GM12878 (cell line): ENCODE measurements at regions not wholly inside any gene's neighbourhood (a gene's known extent, or its start where the extent isn't known, plus 50 kb on each side); places are given as distances from the start of the nearest gene placed in this dataset.

Experiments
- ATAC-seq: fragments of 200-7000 bp; cut with Tn5 transposase; 3 replicates; pipeline ENCODE4 v1.9.1; 2020; ENCODE audit warnings: mild to moderate bottlenecking, moderate library complexity
- BruUV-seq: library from RNA; stranded (reverse); fragments of 400-500 nt; replicated peaks from 2 replicates; lab custom pipeline; 2021; lab: Mats Ljungman, UMichigan
- CTCF ChIA-PET: fragments of 300-600 bp; sonication (Branson Sonifier 250); formaldehyde crosslinking; extraction: SDS; loops from one replicate; lab custom pipeline; 2021; ENCODE audit warnings: inconsistent platforms; lab: Yijun Ruan, JAX
- POLR2A ChIA-PET: fragments of 350-600 bp; formaldehyde crosslinking; extraction: SDS; loops from one replicate; lab custom pipeline; 2021; ENCODE audit warnings: inconsistent platforms; lab: Charles Lee
- RAD21 ChIA-PET: fragments of 300-600 bp; sonication (Branson Sonifier 250); formaldehyde crosslinking; loops from one replicate; lab custom pipeline; 2023; ENCODE audit warnings: antibody characterized with exemption; ENCODE audit not compliant: unreplicated experiment; lab: Charles Lee
- SMC1A ChIA-PET: fragments of 300-600 bp; sonication (Branson Sonifier 250); formaldehyde crosslinking; loops from one replicate; lab custom pipeline; 2023; ENCODE audit not compliant: unreplicated experiment, uncharacterized antibody; lab: Charles Lee
- DNase-seq: peaks from one replicate; pipeline ENCODE4 v3.0.0-alpha.2; 2011; ENCODE audit warnings: low read depth, low spot score
- FAIRE-seq: peaks from 3 replicates; lab custom pipeline; 2011; peaks lifted over from hg19 to GRCh38; lab: Jason Lieb, UNC
- H2AFZ ChIP-seq: 2 replicates; pipeline ENCODE4 v1.6.0; 2011; ENCODE audit warnings: low read depth, low read length, control low read depth; ENCODE audit not compliant: control insufficient read depth
- H3K27ac ChIP-seq: 2 replicates; pipeline ENCODE4 v1.5.1; 2011; ENCODE audit warnings: control low read depth; ENCODE audit not compliant: control insufficient read depth, insufficient read depth
- H3K27me3 ChIP-seq, 2 experiments: replicated peaks in 1 of 2; 2 replicates each; pipeline versions ENCODE4 v1.6.0 to v1.6.1; 2011; ENCODE audit warnings: low read length in 1 of 2; ENCODE audit not compliant: control insufficient read depth in 2 of 2, insufficient read depth in 2 of 2
- H3K36me3 ChIP-seq, 2 experiments: 2 replicates each; pipeline ENCODE4 v1.5.1; 2011; ENCODE audit warnings: low read length in 1 of 2; ENCODE audit not compliant: control insufficient read depth in 2 of 2, insufficient read depth in 2 of 2
- H3K4me1 ChIP-seq: 2 replicates; pipeline ENCODE4 v1.6.1; 2011; ENCODE audit warnings: mild to moderate bottlenecking, low read length, moderate library complexity, mixed read lengths; ENCODE audit not compliant: control insufficient read depth, insufficient read depth
- H3K4me2 ChIP-seq: 2 replicates; pipeline ENCODE4 v1.6.0; 2011; ENCODE audit warnings: control low read depth; ENCODE audit not compliant: control insufficient read depth, insufficient read depth
- H3K4me3 ChIP-seq: fragments of 200-600 bp; sonication (generic); 2 replicates; pipeline ENCODE4 v1.5.1; 2016
- H3K79me2 ChIP-seq: 2 replicates; pipeline ENCODE4 v1.6.0; 2011; ENCODE audit warnings: low read length; ENCODE audit not compliant: control insufficient read depth, insufficient read depth
- H3K9ac ChIP-seq: 2 replicates; pipeline ENCODE4 v1.8.0; 2011; ENCODE audit warnings: low read length, control low read depth, mixed read lengths; ENCODE audit not compliant: control insufficient read depth, insufficient read depth
- H3K9me3 ChIP-seq: replicated peaks from 3 replicates; pipeline ENCODE4 v1.5.1; 2011; ENCODE audit warnings: mild to moderate bottlenecking, low read length; ENCODE audit not compliant: control insufficient read depth, insufficient read depth
- H4K20me1 ChIP-seq: 2 replicates; pipeline ENCODE4 v1.6.0; 2011; ENCODE audit not compliant: control insufficient read depth, insufficient read depth
- BCLAF1 ChIP-seq: fragments of 450-650 bp; IDR thresholded peaks from 2 replicates; pipeline ENCODE4 v1.6.1; 2017; ENCODE audit warnings: antibody characterized with exemption, mild to moderate bottlenecking, moderate library complexity
- BHLHE40 ChIP-seq, 2 experiments: fragments of 450-650 bp in 1 of 2; IDR thresholded peaks; 2 replicates each; pipeline ENCODE4 v1.6.1; 2011 to 2017; ENCODE audit warnings: low read depth in 2 of 2, borderline replicate concordance in 1 of 2, improper control_type of control experiment in 1 of 2, low read length in 1 of 2, mild to moderate bottlenecking in 1 of 2
- ETV6 ChIP-seq, 2 experiments: fragments of 450-650 bp in 1 of 2; IDR thresholded peaks in 1 of 2; conservative IDR thresholded peaks in 1 of 2; 2 replicates each; pipeline ENCODE4 v1.6.1; 2014; ENCODE audit warnings: antibody characterized with exemption in 1 of 2, borderline replicate concordance in 1 of 2, low read depth in 1 of 2, mild to moderate bottlenecking in 1 of 2, moderate library complexity in 1 of 2
- FOXM1 ChIP-seq: IDR thresholded peaks from 2 replicates; pipeline ENCODE4 v1.6.1; 2012; ENCODE audit warnings: low read depth, mild to moderate bottlenecking, inconsistent platforms, low read length, moderate library complexity
- IRF4 ChIP-seq: IDR thresholded peaks from 2 replicates; pipeline ENCODE4 v1.6.1; 2011; ENCODE audit warnings: low read depth, low read length
- KAT2A ChIP-seq: conservative IDR thresholded peaks from 2 replicates; pipeline ENCODE4 v1.6.1; 2011; ENCODE audit warnings: low read depth, low read length; ENCODE audit not compliant: control insufficient read depth
- KDM1A ChIP-seq: fragments of 200-600 bp; sonication (generic); IDR thresholded peaks from 2 replicates; pipeline ENCODE4 v1.6.1; 2016; ENCODE audit warnings: borderline replicate concordance
- NFYB ChIP-seq: IDR thresholded peaks from 2 replicates; pipeline ENCODE4 v1.6.1; 2011; ENCODE audit warnings: low read depth, mild to moderate bottlenecking, low read length, improper control_type of control experiment, moderate library complexity; ENCODE audit not compliant: insufficient read depth
- NRF1 ChIP-seq: conservative IDR thresholded peaks from 2 replicates; pipeline ENCODE4 v1.6.1; 2011; ENCODE audit warnings: mild to moderate bottlenecking, low read depth, low read length, improper control_type of control experiment
- RAD21 ChIP-seq: IDR thresholded peaks from 2 replicates; pipeline ENCODE4 v1.6.1; 2011; ENCODE audit warnings: mild to moderate bottlenecking, low read depth, low read length, moderate library complexity; ENCODE audit not compliant: insufficient read depth
- RBBP5 ChIP-seq: fragments of 200-600 bp; sonication (generic); conservative IDR thresholded peaks from 2 replicates; pipeline ENCODE4 v1.6.1; 2016
- SIN3A ChIP-seq: IDR thresholded peaks from 2 replicates; pipeline ENCODE4 v1.6.1; 2012; ENCODE audit warnings: low read depth, low read length, improper control_type of control experiment
- SMC3 ChIP-seq: IDR thresholded peaks from 2 replicates; pipeline ENCODE4 v1.6.1; 2011; ENCODE audit warnings: low read length, improper control_type of control experiment, borderline replicate concordance
- STAT3 ChIP-seq: IDR thresholded peaks from 2 replicates; pipeline ENCODE4 v1.6.1; 2011; ENCODE audit warnings: low read depth, low read length, improper control_type of control experiment
- TCF7 ChIP-seq: IDR thresholded peaks from 2 replicates; pipeline ENCODE4 v1.6.1; 2014; ENCODE audit warnings: antibody characterized with exemption, borderline replicate concordance
- ZNF24 ChIP-seq: fragments of 450-650 bp; IDR thresholded peaks from 2 replicates; pipeline ENCODE4 v1.6.1; 2017; ENCODE audit warnings: antibody characterized with exemption, mild to moderate bottlenecking
- WGBS: methylation state at CpG from one replicate; pipeline ENCODE4 v1.1.6; 2016; ENCODE audit warnings: low lambda C conversion rate; ENCODE audit not compliant: insufficient replicate concordance, insufficient coverage; ENCODE audit errors: missing lambda C conversion rate; 5-methylcytosine and 5-hydroxymethylcytosine counted together
- in situ Hi-C: fragments of 300-500 bp; cut with MboI; formaldehyde crosslinking; loops from 9 replicates; pipeline ENCODE4 v1.14.3; 2018; ENCODE audit warnings: mixed read lengths
- intact Hi-C: fragments of 100-400 bp; cut with micrococcal nuclease; formaldehyde crosslinking; loops from one replicate; pipeline ENCODE4 v1.14.2; 2022; ENCODE audit not compliant: unreplicated experiment

- DNase-seq (no peak), ATAC-seq (no peak), FAIRE-seq (no peak)
- no peaks in the 10 kb centered on the region; a peak in 3 of 4 replicates for H3K27me3 ChIP-seq
- H3K9me3 ChIP-seq = no peaks in the 10 kb centered on the region
- no peak overlapping the region for H3K4me2 ChIP-seq
- no peak overlapping the region for H3K4me3 ChIP-seq
- ChIA-PET CTCF (interaction anchor here (0.6 to 1.1 kb wide), 2 partner anchors 34 to 476 kb away, joined by 3 read pairs; no protein-coding TSS in a partner anchor), SMC1A (interaction anchor here (0.7 kb wide), 1 partner anchor 245 kb away, joined by 3 read pairs; no protein-coding TSS in a partner anchor), RAD21 (no interaction called here), POLR2A (no interaction called here)
- H3K27ac ChIP-seq = no peak overlapping the region
- H3K36me3 ChIP-seq = no peaks in the 10 kb centered on the region
- no peak overlapping the region for H3K9ac ChIP-seq
- 85% methylated on average over 3 of the region's 3 CpGs for WGBS
- in situ Hi-C loops = no loop called here
- no peaks in the 10 kb centered on the region for H3K79me2 ChIP-seq
- peaks cover 15% of the 10 kb centered on the region; the same call in 1 of the 2 replicates for H3K4me1 ChIP-seq
- TF ChIP-seq ZNF24 = no peak
- no peak for TF ChIP-seq RAD21
- H4K20me1 ChIP-seq = no peaks in the 10 kb centered on the region
- no TSS peak for BruUV-seq
- H2AFZ ChIP-seq = no peak overlapping the region
- intact Hi-C loops = no loop called here
Observed at GRCh38 chr11:95293116-95293515, 62.1 kb upstream of the SESN3 start.

- in situ Hi-C loops = no loop called here
- Histone ChIP-seq H4K20me1 (no peaks in the 10 kb centered on the region), H3K9ac (no peak overlapping the region), H3K4me2 (no peak overlapping the region), H3K27ac (no peak overlapping the region), H3K4me3 (no peak overlapping the region), H3K27me3 (no peaks in the 10 kb centered on the region; a peak in 3 of 4 replicates), H3K4me1 (peaks cover 10% of the 10 kb centered on the region; the same call in 1 of the 2 replicates)
- no TSS peak for BruUV-seq
- ChIA-PET CTCF (interaction anchor here (1.1 kb wide), 1 partner anchor 477 kb away, joined by 3 read pairs; no protein-coding TSS in a partner anchor), POLR2A (interaction anchor here (0.6 kb wide), 1 partner anchor 127 kb away, joined by 3 read pairs; no protein-coding TSS in a partner anchor)
- intact Hi-C loops = no loop called here
- 47% methylated on average over 4 of the region's 4 CpGs for WGBS
- no peak for TF ChIP-seq SIN3A
- no peak for TF ChIP-seq BCLAF1
- no peak for TF ChIP-seq ETV6 (conservative IDR thresholded peaks at IDR 0.05 in 1 of 2, IDR thresholded peaks at IDR 0.05 in 1 of 2; ENCODE audit: borderline replicate concordance in 1 of 2, low read depth in 1 of 2)
- no peak for TF ChIP-seq FOXM1
- no peak for TF ChIP-seq KDM1A
- TF ChIP-seq STAT3 = no peak
- no peak for TF ChIP-seq NRF1
- no peak for TF ChIP-seq KAT2A
- TF ChIP-seq TCF7 = no peak
- no peak for TF ChIP-seq NFYB
- no peak for TF ChIP-seq SMC3
- TF ChIP-seq IRF4 = no peak
- no peak for TF ChIP-seq RBBP5
- no peak for TF ChIP-seq BHLHE40 (IDR thresholded peaks at IDR 0.05; ENCODE audit: borderline replicate concordance in 1 of 2, low read depth in 2 of 2, low read length in 1 of 2)
- TF ChIP-seq, all 136 proteins: peak for 0
- SMC1A ChIA-PET = interaction anchor here (0.6 to 2.5 kb wide), 2 partner anchors 13 to 35 kb away, joined by 3 to 6 read pairs; no protein-coding TSS in a partner anchor
- DNase-seq (no peak), ATAC-seq (no peak), FAIRE-seq (no peak)
- RAD21 ChIA-PET = no interaction called here
- no peaks in the 10 kb centered on the region for H3K9me3 ChIP-seq
- no peak overlapping the region for H2AFZ ChIP-seq
- H3K79me2 ChIP-seq = no peaks in the 10 kb centered on the region
- no peaks in the 10 kb centered on the region for H3K36me3 ChIP-seq
Observed at GRCh38 chr11:95291946-95292345, 60.9 kb upstream of the SESN3 start.
